ENCODE measurements at regions not wholly inside any gene's neighbourhood (a gene's known extent, or its start where the extent isn't known, plus 50 kb on each side); places are given as distances from the start of the nearest gene placed in this dataset.

GRCh38 chr6:159349915-159350314 lies 180.7 kb downstream of the FNDC1 start:
- TF ChIP-seq, protein P1, sequence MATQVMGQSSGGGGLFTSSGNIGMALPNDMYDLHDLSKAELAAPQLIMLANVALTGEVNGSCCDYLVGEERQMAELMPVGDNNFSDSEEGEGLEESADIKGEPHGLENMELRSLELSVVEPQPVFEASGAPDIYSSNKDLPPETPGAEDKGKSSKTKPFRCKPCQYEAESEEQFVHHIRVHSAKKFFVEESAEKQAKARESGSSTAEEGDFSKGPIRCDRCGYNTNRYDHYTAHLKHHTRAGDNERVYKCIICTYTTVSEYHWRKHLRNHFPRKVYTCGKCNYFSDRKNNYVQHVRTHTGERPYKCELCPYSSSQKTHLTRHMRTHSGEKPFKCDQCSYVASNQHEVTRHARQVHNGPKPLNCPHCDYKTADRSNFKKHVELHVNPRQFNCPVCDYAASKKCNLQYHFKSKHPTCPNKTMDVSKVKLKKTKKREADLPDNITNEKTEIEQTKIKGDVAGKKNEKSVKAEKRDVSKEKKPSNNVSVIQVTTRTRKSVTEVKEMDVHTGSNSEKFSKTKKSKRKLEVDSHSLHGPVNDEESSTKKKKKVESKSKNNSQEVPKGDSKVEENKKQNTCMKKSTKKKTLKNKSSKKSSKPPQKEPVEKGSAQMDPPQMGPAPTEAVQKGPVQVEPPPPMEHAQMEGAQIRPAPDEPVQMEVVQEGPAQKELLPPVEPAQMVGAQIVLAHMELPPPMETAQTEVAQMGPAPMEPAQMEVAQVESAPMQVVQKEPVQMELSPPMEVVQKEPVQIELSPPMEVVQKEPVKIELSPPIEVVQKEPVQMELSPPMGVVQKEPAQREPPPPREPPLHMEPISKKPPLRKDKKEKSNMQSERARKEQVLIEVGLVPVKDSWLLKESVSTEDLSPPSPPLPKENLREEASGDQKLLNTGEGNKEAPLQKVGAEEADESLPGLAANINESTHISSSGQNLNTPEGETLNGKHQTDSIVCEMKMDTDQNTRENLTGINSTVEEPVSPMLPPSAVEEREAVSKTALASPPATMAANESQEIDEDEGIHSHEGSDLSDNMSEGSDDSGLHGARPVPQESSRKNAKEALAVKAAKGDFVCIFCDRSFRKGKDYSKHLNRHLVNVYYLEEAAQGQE (IDR thresholded peaks at IDR 0.05; ENCODE audit: insufficient read depth in 1 of 2, low read depth in 2 of 2, low read length in 2 of 2), result no peak
- TF ChIP-seq POLR2AphosphoS5 (IDR thresholded peaks at IDR 0.05; ENCODE audit: low read depth, low read length) (no peak), TAF1 (IDR thresholded peaks at IDR 0.05; ENCODE audit: borderline replicate concordance, insufficient read depth, low read length) (no peak)
